DMS79 treated with DMSO at 0.1 percent for 48 hours (cell line): ENCODE measurements at regions not wholly inside any gene's neighbourhood (a gene's known extent, or its start where the extent isn't known, plus 50 kb on each side); places are given as distances from the start of the nearest gene placed in this dataset.

Experiments used
- DNase-seq: peaks from one replicate; lab custom pipeline; 2025; lab: John Stamatoyannopoulos, UW

DNA sequence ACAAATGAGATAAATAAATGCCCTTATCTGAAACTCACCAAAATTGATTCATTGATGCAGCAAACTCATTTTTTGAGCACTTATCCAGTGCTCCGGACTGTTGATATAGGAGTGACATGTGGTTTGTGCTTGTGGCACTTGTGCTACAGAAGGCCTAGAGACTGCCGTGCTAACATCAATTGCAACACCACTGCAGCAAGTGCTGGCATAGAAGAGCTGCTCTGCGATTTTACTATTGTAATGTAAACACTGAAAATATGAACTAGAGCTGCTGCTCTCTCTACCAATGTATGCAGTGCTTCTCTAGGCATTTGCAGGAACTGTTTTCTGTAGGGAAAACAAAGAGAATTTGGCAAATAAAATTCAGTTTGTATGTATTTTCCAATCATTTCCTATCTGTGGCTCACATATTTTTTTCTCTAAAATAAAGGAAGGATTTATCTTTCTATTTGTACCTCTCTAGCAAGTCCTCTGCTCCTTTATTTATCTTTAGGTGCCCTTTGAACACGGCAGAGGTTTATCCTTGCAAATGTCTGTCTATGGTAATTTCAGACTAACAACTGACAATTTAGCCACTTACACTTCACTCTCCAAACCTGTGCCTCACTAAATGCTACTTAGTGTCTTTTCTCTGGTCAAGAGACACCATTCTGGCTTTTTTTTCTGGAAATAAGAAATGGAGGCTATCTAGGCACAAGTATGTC is 409.5 kb upstream of the ADGRL2 start:
- DNase-seq: no peak

- no peak for DNase-seq
Observed at GRCh38 chr1:81388435-81388834, 412.3 kb upstream of the ADGRL2 start.

- DNase-seq: no peak
Observed at GRCh38 chr1:81387446-81387845, 413.3 kb upstream of the ADGRL2 start.

- DNase-seq: no peak
Observed at GRCh38 chr1:81382561-81382960, 418.2 kb upstream of the ADGRL2 start.

GRCh38 chr1:81381881-81382280 is 418.9 kb upstream of the ADGRL2 start:
- no peak for DNase-seq

- DNase-seq: no peak
Observed at GRCh38 chr1:81380436-81380835, 420.3 kb upstream of the ADGRL2 start.

- no peak for DNase-seq
Observed at GRCh38 chr1:81379430-81379829, 421.3 kb upstream of the ADGRL2 start.

- DNase-seq: no peak
Observed at GRCh38 chr1:81377406-81377805, 423.3 kb upstream of the ADGRL2 start.

DNA sequence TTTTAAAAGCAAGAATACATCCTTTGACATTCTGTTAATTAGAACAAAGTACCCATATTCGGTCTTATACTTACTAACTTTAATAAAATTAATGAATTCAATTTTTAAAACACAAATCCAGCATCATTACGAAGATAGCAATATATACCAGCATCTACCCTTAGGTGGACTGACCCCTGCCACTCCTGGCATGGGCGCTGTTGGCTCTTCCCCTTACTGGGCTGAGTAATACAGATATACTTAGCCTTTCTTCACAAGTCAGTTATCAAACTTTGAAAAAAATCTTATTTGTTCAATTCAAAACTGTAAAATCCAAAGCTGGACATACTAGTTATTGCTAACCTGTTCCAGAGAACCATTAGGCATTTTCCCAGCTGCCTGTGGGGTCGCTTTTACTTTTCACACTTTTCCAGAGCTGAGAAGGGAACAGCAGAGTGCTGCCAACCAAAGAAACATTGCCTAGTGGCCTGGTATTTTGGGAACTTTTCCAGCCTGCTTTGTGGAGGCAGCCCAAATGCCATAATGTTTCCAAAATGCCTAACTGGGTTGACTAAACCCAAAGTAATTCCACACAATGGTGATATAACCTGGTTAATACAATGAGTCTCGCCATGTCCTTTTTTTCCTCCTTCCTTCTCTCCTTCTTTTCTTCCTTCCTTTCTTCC is 424.7 kb upstream of the ADGRL2 start:
- no peak for DNase-seq

DNA sequence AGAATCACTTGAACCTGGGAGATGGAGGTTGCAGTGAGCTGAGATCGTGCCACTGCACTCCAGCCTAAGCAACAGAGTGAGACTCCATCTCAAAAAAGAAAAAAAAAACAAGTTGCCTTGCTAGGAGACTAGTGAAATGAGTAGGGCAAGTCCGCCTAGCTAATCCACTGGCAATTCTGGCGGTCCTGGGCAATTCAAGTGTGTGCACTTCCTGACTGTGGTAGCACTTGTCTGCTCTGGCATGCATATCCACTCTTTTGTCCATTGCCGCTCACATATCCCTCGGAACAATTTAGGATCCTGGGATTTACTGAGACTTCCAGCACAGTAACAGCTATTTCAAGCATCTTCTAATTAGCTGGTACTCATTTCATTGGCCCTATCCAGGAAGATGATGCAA is 426.3 kb upstream of the ADGRL2 start:
- peak; percentile 10 for DNase-seq

DNA sequence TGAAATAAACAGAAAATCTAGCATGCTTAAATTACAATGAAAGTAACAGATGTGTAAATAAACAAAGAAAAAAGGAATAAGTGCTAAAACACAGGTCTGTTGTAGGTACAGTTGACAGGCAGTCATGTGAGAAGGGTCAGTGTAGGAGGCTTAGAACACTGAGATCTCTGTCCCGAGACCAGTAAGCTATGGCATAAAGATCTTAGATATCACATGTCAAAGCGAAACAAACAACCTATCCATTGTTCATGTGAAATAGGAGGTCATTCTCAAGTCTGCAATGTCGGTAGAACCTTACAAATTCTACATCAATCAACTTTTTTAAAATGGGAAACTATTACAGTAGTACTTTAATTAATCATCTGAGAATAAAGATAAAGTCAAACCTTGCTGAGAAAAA is 428.9 kb upstream of the ADGRL2 start:
- no peak for DNase-seq

- DNase-seq: no peak
Observed at GRCh38 chr1:81369833-81370232, 430.9 kb upstream of the ADGRL2 start.

DNA sequence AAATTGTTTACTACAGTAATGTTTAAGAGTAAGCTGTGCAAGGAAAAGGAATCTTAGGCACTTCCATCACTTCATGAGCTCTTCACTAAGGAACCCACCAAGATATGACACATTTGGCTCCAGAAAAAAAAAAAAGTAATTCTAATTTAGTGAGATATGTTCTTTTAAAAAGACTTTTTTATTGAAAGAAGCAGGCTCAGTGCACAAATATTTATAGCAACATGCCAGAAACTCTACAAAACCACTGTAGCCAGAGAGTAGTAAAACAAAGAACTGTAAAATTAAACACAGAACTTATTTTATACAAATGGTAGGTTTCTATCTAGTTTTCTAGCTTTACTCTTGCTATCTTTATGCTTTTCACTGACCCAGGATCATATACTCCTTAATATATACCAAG is 434.6 kb upstream of the ADGRL2 start:
- no peak for DNase-seq

GRCh38 chr1:81364088-81364487 is 436.6 kb upstream of the ADGRL2 start:
- no peak for DNase-seq

DNA sequence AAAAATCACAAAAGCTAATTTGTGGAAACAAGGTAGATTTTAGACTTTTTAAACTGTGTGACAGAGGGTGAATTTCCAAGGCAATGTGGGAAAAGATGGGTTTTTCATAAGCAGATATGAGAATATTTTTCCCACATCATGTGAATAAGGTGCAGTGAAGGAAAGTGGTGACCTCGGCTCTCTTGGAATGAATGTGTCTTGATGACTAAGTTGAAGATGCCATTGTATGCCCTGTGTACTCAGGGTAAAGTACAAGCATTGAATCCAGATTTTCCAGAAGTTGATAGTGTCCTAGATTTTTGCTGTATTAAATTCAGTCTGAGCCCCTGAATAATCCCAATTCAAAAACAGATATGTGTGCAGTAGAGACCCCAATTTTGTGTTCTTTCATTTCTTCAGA is 442.6 kb upstream of the ADGRL2 start:
- DNase-seq: no peak

DNA sequence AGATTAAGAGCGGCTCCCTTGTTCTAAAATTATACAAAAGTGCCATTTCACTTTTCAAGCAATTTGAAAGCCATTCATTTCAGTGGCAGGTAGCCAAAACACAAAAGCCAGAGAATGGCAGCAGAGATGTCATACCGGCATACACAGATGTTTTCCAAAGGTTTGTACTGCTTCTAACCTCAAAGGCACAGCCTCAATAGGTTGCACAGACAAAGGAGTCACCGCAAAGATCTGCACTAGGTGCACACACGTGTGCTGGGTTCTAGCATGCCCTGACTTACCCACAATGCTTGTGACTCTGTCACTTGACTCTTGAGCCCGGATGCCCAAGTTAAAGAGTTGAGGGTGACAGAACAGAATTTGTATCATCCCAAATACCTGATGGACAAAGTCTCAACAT is 448.9 kb upstream of the ADGRL2 start:
- no peak for DNase-seq

DNA sequence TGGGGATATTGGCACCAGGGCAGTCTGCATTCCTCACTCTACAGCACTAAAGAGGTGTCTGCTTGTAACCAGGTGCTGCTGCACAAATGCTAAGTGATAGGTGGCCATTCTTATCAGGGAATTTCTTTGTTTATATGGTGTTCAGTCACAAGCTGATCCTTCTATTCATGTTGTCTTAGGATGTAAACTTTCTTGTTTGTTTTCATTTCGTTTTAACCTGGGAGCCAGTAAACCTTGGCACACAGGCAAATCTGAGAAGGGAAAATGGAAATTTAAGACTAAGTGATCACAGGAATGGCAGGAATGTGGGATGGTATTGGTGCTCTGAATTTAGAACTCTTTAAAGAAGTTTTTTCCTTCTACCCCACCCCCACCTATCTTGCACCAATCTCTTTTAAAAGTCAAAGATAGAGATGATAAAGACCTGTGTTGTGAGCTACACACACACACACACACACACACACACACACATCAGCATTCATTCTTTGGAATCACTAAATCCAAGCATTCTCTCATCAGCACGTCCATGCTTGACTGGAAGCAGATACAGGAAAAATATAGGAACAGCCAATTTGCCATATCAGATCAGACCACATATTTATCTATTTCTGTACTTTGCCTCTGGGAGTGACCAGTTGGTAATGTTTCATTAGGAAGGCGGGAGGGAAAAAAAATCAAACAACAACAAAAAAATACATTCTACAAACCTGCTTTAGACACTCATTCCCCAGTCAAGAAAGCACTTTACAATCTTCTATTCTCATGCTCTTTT is 451.4 kb upstream of the ADGRL2 start:
- DNase-seq: no peak

DNA sequence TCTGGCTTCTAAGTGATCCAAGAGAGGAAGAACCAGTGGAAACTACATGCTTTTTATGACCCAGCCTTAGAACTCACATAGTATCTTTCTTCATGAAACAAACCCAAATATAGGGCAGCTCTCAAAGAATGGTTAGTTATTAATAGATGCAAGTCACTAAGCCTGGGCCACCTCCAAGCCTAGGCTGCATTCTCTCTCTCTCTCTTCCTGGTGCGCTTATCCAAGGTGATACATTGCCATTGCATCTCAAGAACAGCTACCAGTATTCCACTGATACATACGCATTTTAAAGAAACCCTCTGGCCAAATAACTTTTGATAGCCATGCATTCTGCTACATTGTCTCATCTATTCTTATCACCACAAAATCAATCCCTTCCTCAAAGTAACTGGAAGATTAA is 455.6 kb upstream of the ADGRL2 start:
- DNase-seq: no peak

DNA sequence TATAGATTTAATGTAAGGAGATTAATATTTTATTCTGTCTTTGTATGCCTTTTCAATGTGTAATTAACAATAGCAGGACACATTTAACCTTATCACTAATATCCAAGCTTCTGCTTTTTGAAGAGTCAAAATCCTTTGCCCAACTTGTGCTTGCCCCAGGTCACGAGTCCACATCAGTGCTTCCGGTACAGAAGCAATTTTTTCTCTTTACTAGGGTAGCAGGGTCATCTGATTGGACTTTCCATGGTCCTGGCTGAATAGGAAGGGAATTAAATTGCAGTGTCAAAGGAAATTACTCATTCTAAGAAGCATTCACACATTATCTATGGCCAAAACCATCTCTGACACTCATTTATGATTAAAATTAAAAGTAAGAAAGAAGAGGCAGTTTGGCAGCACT is 460.5 kb upstream of the ADGRL2 start:
- DNase-seq: no peak

GRCh38 chr1:81337226-81337625 is 463.5 kb upstream of the ADGRL2 start:
- DNase-seq: no peak

DNA sequence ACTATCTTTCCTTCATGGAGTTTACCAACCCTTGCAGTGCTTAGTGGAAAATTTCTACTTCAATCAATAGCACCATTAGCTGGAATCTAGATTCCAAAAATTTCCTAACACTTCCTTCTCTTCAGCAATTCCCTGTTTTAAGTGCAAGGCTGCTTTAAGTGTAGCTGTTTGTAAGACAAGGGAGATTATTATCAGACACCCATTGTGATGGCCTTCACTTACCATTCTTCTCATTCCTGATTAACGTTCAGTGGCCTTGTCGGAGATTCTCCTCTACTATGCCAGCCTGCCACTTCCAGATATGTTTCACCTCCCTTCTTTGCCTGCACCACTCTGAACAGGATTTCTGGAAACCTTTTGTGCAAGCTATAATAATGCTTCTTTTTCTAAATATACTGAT is 464.9 kb upstream of the ADGRL2 start:
- DNase-seq: no peak

- DNase-seq: no peak
Observed at GRCh38 chr1:81330521-81330920, 470.2 kb upstream of the ADGRL2 start.

DNA sequence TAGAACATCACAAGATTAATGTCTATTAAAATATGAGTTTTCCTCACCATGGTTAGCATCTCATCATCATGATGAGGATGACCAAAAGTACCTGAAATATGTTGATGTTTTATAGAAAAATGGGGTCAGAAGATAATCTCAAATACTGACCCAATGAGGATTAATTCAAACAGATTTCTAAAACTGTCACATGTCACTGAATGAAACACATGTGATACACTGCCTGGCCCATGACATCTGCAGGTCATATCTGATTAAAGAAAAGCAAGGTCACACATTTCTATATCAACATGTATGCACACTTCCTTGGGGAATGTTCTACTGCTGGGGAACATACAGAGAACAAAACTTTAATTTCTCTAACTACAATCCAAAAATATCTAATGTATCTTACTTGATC is 470.6 kb upstream of the ADGRL2 start:
- no peak for DNase-seq
